WTC11 (cell line): ENCODE measurements at regions not wholly inside any gene's neighbourhood (a gene's known extent, or its start where the extent isn't known, plus 50 kb on each side); places are given as distances from the start of the nearest gene placed in this dataset.

Source experiments
- ATAC-seq: fragments of 200-7000 bp; cut with Tn5 transposase; 2 replicates; pipeline ENCODE4 v1.10.0; 2021; ENCODE audit warnings: mild to moderate bottlenecking, moderate library complexity
- CTCF ChIA-PET: fragments of 300-600 bp; sonication (Branson Sonifier 250); formaldehyde crosslinking; loops from one replicate; lab custom pipeline; 2021; ENCODE audit warnings: antibody characterized with exemption; lab: Charles Lee
- POLR2A ChIA-PET: fragments of 350-600 bp; sonication (Branson Sonifier 250); formaldehyde crosslinking; loops from one replicate; lab custom pipeline; 2021; ENCODE audit warnings: antibody characterized with exemption; lab: Charles Lee
- DNase-seq: peaks from one replicate; pipeline ENCODE4 v3.0.0; 2021; ENCODE audit warnings: low spot score
- H3K27ac Mint-ChIP-seq: 2 replicates; pipeline ENCODE4 v1.8.0; 2021; ENCODE audit warnings: mixed read lengths
- H3K27me3 Mint-ChIP-seq: 2 replicates; pipeline ENCODE4 v1.8.0; 2021; ENCODE audit warnings: low read depth, mild to moderate bottlenecking, moderate library complexity, mixed read lengths
- H3K36me3 Mint-ChIP-seq: 2 replicates; pipeline ENCODE4 v1.8.0; 2021; ENCODE audit warnings: mixed read lengths
- H3K4me1 Mint-ChIP-seq: 2 replicates; pipeline ENCODE4 v1.8.0; 2022; ENCODE audit warnings: mixed read lengths
- H3K4me3 Mint-ChIP-seq: 2 replicates; pipeline ENCODE4 v1.8.0; 2021; ENCODE audit warnings: mild to moderate bottlenecking, moderate library complexity, mixed read lengths
- H3K9me3 Mint-ChIP-seq: 2 replicates; pipeline ENCODE4 v1.8.0; 2021; ENCODE audit warnings: mixed read lengths
- ATF1 ChIP-seq: sonication (generic); formaldehyde crosslinking; IDR thresholded peaks from 2 replicates; pipeline ENCODE4 v1.8.1; 2023; ENCODE audit warnings: mild to moderate bottlenecking, moderate library complexity, missing genetic modification reagents
- CBFB ChIP-seq: sonication (generic); formaldehyde crosslinking; IDR thresholded peaks from 2 replicates; pipeline ENCODE4 v1.8.1; 2022; ENCODE audit warnings: mild to moderate bottlenecking, low read depth, missing genetic modification reagents
- ESRRA ChIP-seq: sonication (generic); formaldehyde crosslinking; IDR thresholded peaks from 2 replicates; pipeline ENCODE4 v1.8.1; 2022; ENCODE audit warnings: mild to moderate bottlenecking, missing genetic modification reagents, borderline replicate concordance
- ETV6 ChIP-seq: sonication (generic); formaldehyde crosslinking; IDR thresholded peaks from 2 replicates; pipeline ENCODE4 v1.8.1; 2022; ENCODE audit warnings: mild to moderate bottlenecking, missing genetic modification reagents
- FOXK1 ChIP-seq: sonication (generic); formaldehyde crosslinking; IDR thresholded peaks from 2 replicates; pipeline ENCODE4 v1.8.0; 2022; ENCODE audit warnings: mild to moderate bottlenecking, moderate library complexity, missing genetic modification reagents
- FOXP1 ChIP-seq: sonication (generic); formaldehyde crosslinking; IDR thresholded peaks from 2 replicates; pipeline ENCODE4 v1.8.0; 2022; ENCODE audit warnings: missing genetic modification reagents, mild to moderate bottlenecking, moderate library complexity, borderline replicate concordance
- GTF2I ChIP-seq: fragments of 250-450 bp; sonication (Bioruptor Pico); conservative IDR thresholded peaks from 2 replicates; pipeline ENCODE4 v1.4.0; 2021; ENCODE audit warnings: mild to moderate bottlenecking
- KAT7 ChIP-seq: sonication (generic); formaldehyde crosslinking; IDR thresholded peaks from 2 replicates; pipeline ENCODE4 v1.8.1; 2023; ENCODE audit warnings: missing genetic modification reagents, mild to moderate bottlenecking, borderline replicate concordance
- NR3C1 ChIP-seq: sonication (generic); formaldehyde crosslinking; conservative IDR thresholded peaks from 2 replicates; pipeline ENCODE4 v1.8.1; 2023; ENCODE audit warnings: low read depth, mild to moderate bottlenecking, missing genetic modification reagents
- PRRX2 ChIP-seq: fragments of 250-450 bp; sonication (Bioruptor Pico); IDR thresholded peaks from 2 replicates; pipeline ENCODE4 v1.8.0; 2021; ENCODE audit warnings: mild to moderate bottlenecking
- RORB ChIP-seq: fragments of 250-450 bp; sonication (Bioruptor Pico); IDR thresholded peaks from 2 replicates; pipeline ENCODE4 v1.9.0; 2021; ENCODE audit warnings: mild to moderate bottlenecking
- SMAD4 ChIP-seq: sonication (generic); formaldehyde crosslinking; IDR thresholded peaks from 2 replicates; pipeline ENCODE4 v1.8.0; 2022; ENCODE audit warnings: mild to moderate bottlenecking, missing genetic modification reagents
- TCF7 ChIP-seq: sonication (generic); formaldehyde crosslinking; IDR thresholded peaks from 2 replicates; pipeline ENCODE4 v1.8.0; 2022; ENCODE audit warnings: mild to moderate bottlenecking, low read depth, missing genetic modification reagents, moderate library complexity
- TP53 ChIP-seq: sonication (generic); formaldehyde crosslinking; IDR thresholded peaks from 2 replicates; pipeline ENCODE4 v1.8.1; 2023; ENCODE audit warnings: mild to moderate bottlenecking, missing genetic modification reagents
- ZNF396 ChIP-seq: fragments of 250-450 bp; sonication (Bioruptor Pico); IDR thresholded peaks from 2 replicates; pipeline ENCODE4 v1.8.0; 2021; ENCODE audit warnings: mild to moderate bottlenecking, moderate library complexity, borderline replicate concordance
- ZNF671 ChIP-seq: fragments of 250-450 bp; sonication (Bioruptor Pico); IDR thresholded peaks from 2 replicates; pipeline ENCODE4 v1.8.0; 2021; ENCODE audit warnings: mild to moderate bottlenecking
- TF ChIP-seq, protein P1 (sequence below): fragments of 200-600 bp; IDR thresholded peaks from 2 replicates; pipeline ENCODE4 v1.8.0; 2022; ENCODE audit warnings: antibody characterized with exemption
- TF ChIP-seq, protein P2 (sequence below): fragments of 250-450 bp; sonication (Bioruptor Pico); IDR thresholded peaks from 2 replicates; pipeline ENCODE4 v2.1.2; 2022; ENCODE audit warnings: mild to moderate bottlenecking, moderate library complexity
- TF ChIP-seq, protein P3 (sequence below): sonication (generic); formaldehyde crosslinking; IDR thresholded peaks from 2 replicates; pipeline ENCODE4 v1.8.1; 2023; ENCODE audit warnings: mild to moderate bottlenecking, missing genetic modification reagents
- TF ChIP-seq, protein P4 (sequence below): sonication (generic); formaldehyde crosslinking; IDR thresholded peaks from 2 replicates; pipeline ENCODE4 v1.8.1; 2023; ENCODE audit warnings: mild to moderate bottlenecking, moderate library complexity, missing genetic modification reagents

DNA sequence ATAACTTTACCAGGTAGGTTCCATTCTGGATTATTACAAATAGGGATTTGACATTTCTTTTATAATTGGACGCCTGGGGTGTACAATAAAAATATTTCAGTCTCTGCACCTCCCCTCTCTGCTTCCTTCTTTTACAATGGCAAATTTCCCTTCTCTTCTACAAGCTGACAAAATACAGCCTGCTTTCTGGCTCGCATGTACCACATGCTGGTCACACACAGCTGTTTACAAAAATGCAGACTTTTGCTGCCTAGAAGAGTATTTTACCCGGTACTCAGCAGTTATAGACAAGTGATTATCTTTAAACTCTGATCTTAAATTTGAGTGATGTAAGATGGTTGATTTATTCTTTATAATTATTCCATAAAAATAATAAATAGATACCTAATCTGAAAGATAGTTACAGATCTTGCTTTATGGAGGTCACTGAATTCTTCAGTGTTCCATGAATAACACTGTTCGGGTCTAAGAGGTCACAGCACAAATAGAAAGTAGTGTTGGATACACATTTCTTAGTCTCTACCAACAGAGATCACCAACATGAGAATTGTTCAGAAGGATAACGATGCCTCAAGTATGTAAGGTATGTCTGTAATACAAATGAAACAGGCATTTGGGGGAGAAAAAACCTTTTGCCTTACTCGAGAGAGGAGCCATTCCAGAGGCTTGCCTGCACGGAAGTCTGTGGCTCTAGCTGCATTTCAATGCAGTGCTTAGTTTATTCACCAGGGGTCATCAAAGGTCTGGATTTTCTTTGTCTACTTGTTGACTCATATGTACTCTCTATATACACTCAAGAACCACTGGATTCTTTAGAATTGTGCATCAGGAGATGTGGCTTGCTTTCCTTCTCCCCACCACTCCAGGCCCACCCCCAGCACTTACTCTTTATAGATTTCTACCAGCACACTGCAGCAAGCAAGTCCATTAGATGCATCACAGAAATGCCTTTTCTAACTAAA is 206.6 kb upstream of the RFX3 start:
- Mint-ChIP-seq H3K36me3 (no peaks in the 10 kb centered on the region), H3K27ac (no peak overlapping the region), H3K4me3 (no peak overlapping the region), H3K9me3 (no peaks in the 10 kb centered on the region; the same call in 1 of the 2 replicates), H3K27me3 (no peaks in the 10 kb centered on the region), H3K4me1 (peaks cover 10% of the 10 kb centered on the region)
- ChIA-PET CTCF (interaction anchor here (0.6 to 3.5 kb wide), 10 partner anchors 9 to 583 kb away, joined by 3 to 36 read pairs (median 3); no protein-coding TSS in a partner anchor), POLR2A (no interaction called here)
- no peak for TF ChIP-seq CBFB (CRISPR knock-in tag)
- TF ChIP-seq, protein P1, sequence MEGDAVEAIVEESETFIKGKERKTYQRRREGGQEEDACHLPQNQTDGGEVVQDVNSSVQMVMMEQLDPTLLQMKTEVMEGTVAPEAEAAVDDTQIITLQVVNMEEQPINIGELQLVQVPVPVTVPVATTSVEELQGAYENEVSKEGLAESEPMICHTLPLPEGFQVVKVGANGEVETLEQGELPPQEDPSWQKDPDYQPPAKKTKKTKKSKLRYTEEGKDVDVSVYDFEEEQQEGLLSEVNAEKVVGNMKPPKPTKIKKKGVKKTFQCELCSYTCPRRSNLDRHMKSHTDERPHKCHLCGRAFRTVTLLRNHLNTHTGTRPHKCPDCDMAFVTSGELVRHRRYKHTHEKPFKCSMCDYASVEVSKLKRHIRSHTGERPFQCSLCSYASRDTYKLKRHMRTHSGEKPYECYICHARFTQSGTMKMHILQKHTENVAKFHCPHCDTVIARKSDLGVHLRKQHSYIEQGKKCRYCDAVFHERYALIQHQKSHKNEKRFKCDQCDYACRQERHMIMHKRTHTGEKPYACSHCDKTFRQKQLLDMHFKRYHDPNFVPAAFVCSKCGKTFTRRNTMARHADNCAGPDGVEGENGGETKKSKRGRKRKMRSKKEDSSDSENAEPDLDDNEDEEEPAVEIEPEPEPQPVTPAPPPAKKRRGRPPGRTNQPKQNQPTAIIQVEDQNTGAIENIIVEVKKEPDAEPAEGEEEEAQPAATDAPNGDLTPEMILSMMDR: peak; percentile 41
- ATAC-seq (peak; percentile 100), DNase-seq (peak; percentile 32)

DNA sequence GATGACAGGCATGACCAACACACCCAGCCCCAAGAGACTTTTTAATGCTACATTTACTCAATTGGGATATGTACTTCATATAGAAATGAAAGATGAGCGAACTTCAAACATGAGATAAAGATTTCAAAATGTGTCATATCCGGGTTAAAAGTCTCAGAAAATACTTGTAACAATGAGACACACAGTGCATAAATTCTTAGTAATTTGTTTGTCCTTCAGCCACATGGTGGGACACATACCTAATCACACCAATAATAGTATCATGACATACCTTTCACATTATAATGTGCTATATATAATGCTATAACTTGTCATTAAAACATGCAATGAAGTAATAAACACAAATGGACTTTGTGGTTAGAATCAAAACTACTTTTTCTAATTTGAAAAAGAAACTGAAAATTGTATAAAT is 204.7 kb upstream of the RFX3 start:
- Mint-ChIP-seq H3K36me3 (no peaks in the 10 kb centered on the region), H3K27ac (no peak overlapping the region), H3K4me1 (peaks cover 10% of the 10 kb centered on the region), H3K4me3 (no peak overlapping the region), H3K27me3 (no peaks in the 10 kb centered on the region), H3K9me3 (no peaks in the 10 kb centered on the region; the same call in 1 of the 2 replicates)
- POLR2A ChIA-PET: no interaction called here
- ATAC-seq (no peak), DNase-seq (no peak)
- CTCF ChIA-PET: no interaction called here
- TF ChIP-seq NR3C1 (CRISPR knock-in tag) (no peak), TCF7 (CRISPR knock-in tag) (no peak), ZNF396 (no peak), KAT7 (CRISPR knock-in tag) (no peak), GTF2I (CRISPR knock-in tag) (no peak)

DNA sequence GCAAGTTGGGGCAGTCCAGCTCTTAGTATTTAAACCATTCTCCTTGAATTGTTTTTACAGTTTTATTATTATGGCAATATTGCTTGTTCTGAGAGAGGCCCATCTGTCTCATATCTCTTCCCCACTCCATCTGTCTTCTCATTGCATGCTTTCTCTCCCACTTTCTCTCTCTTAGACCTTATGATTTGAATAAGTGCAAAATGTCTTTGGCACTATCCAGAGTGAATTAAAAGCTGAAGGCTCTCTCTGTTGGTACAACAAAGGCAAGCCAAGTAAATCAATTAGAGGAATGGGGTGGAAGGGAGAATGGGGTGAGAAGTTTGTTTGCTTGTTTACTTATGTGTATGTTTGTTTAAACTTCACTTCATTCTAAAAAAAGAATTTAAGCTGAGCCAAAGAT is 195.3 kb upstream of the RFX3 start:
- H3K4me3 Mint-ChIP-seq: no peak overlapping the region
- H3K4me1 Mint-ChIP-seq: no peaks in the 10 kb centered on the region
- no peaks in the 10 kb centered on the region for H3K36me3 Mint-ChIP-seq
- no peak overlapping the region for H3K27ac Mint-ChIP-seq
- POLR2A ChIA-PET: no interaction called here
- no peak for ATAC-seq
- DNase-seq: no peak
- no peaks in the 10 kb centered on the region for H3K27me3 Mint-ChIP-seq
- TF ChIP-seq, protein P2, sequence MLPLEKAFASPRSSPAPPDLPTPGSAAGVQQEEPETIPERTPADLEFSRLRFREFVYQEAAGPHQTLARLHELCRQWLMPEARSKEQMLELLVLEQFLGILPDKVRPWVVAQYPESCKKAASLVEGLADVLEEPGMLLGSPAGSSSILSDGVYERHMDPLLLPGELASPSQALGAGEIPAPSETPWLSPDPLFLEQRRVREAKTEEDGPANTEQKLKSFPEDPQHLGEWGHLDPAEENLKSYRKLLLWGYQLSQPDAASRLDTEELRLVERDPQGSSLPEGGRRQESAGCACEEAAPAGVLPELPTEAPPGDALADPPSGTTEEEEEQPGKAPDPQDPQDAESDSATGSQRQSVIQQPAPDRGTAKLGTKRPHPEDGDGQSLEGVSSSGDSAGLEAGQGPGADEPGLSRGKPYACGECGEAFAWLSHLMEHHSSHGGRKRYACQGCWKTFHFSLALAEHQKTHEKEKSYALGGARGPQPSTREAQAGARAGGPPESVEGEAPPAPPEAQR: no peak
- TF ChIP-seq, protein P3, sequence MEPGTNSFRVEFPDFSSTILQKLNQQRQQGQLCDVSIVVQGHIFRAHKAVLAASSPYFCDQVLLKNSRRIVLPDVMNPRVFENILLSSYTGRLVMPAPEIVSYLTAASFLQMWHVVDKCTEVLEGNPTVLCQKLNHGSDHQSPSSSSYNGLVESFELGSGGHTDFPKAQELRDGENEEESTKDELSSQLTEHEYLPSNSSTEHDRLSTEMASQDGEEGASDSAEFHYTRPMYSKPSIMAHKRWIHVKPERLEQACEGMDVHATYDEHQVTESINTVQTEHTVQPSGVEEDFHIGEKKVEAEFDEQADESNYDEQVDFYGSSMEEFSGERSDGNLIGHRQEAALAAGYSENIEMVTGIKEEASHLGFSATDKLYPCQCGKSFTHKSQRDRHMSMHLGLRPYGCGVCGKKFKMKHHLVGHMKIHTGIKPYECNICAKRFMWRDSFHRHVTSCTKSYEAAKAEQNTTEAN (CRISPR knock-in tag): no peak
- TF ChIP-seq SMAD4 (no peak), ZNF671 (CRISPR knock-in tag) (no peak)
- H3K9me3 Mint-ChIP-seq: 0 out of 2 replicates have a peak, but pooled peaks cover 4% of the 10 kb centered on the region
- CTCF ChIA-PET: no interaction called here

DNA sequence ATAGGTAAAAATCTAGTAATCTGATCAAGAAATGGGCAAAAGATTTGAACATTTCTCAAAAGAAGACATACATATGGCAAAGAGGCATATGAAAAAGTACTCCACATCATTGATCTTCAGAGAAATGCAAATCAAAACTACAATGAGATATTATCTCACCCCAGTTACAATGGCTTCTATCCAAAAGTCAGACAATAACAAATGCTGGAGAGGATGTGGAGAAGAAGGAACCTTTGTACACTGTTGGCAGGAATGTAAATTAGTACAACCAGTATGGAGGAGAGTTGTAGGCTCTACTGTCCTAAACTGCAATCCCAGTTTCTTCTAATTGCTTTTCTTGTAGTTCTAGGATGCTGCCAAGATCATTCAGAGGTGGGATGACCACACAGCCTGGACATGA is 193.5 kb upstream of the RFX3 start:
- H3K9me3 Mint-ChIP-seq: 0 out of 2 replicates have a peak, but pooled peaks cover 4% of the 10 kb centered on the region
- H3K27me3 Mint-ChIP-seq: no peaks in the 10 kb centered on the region
- CTCF ChIA-PET: no interaction called here
- POLR2A ChIA-PET: no interaction called here
- H3K4me3 Mint-ChIP-seq: no peak overlapping the region
- no peak for DNase-seq
- no peak for ATAC-seq
- H3K4me1 Mint-ChIP-seq: peaks cover 13% of the 10 kb centered on the region
- no peak for TF ChIP-seq FOXK1
- TF ChIP-seq PRRX2: no peak
- TF ChIP-seq ESRRA (CRISPR knock-in tag): no peak
- TF ChIP-seq KAT7 (CRISPR knock-in tag): no peak
- TF ChIP-seq ETV6 (CRISPR knock-in tag): no peak
- TF ChIP-seq RORB: no peak
- TF ChIP-seq, protein P4, sequence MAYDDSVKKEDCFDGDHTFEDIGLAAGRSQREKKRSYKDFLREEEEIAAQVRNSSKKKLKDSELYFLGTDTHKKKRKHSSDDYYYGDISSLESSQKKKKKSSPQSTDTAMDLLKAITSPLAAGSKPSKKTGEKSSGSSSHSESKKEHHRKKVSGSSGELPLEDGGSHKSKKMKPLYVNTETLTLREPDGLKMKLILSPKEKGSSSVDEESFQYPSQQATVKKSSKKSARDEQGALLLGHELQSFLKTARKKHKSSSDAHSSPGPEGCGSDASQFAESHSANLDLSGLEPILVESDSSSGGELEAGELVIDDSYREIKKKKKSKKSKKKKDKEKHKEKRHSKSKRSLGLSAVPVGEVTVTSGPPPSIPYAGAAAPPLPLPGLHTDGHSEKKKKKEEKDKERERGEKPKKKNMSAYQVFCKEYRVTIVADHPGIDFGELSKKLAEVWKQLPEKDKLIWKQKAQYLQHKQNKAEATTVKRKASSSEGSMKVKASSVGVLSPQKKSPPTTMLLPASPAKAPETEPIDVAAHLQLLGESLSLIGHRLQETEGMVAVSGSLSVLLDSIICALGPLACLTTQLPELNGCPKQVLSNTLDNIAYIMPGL (CRISPR knock-in tag): no peak
- TF ChIP-seq, protein P1: no peak
- TF ChIP-seq TP53 (CRISPR knock-in tag): no peak
- no peak for TF ChIP-seq FOXP1
- no peak for TF ChIP-seq ATF1 (CRISPR knock-in tag)
- no peaks in the 10 kb centered on the region for H3K36me3 Mint-ChIP-seq
- H3K27ac Mint-ChIP-seq: no peak overlapping the region
